Dedifferentiated amniotic fluid mesenchymal stem cell (primary cell): ENCODE measurements at regions not wholly inside any gene's neighbourhood (a gene's known extent, or its start where the extent isn't known, plus 50 kb on each side); places are given as distances from the start of the nearest gene placed in this dataset.
"Not testable (repeated sequence)": the region's sequence is repeated elsewhere in the genome, so short reads cannot be mapped to it uniquely, and the experiment has no call there.

Source experiments
- DNase-seq: peaks from one replicate; pipeline ENCODE4 v3.0.0-alpha.2; 2016; ENCODE audit errors: extremely low spot score

DNA sequence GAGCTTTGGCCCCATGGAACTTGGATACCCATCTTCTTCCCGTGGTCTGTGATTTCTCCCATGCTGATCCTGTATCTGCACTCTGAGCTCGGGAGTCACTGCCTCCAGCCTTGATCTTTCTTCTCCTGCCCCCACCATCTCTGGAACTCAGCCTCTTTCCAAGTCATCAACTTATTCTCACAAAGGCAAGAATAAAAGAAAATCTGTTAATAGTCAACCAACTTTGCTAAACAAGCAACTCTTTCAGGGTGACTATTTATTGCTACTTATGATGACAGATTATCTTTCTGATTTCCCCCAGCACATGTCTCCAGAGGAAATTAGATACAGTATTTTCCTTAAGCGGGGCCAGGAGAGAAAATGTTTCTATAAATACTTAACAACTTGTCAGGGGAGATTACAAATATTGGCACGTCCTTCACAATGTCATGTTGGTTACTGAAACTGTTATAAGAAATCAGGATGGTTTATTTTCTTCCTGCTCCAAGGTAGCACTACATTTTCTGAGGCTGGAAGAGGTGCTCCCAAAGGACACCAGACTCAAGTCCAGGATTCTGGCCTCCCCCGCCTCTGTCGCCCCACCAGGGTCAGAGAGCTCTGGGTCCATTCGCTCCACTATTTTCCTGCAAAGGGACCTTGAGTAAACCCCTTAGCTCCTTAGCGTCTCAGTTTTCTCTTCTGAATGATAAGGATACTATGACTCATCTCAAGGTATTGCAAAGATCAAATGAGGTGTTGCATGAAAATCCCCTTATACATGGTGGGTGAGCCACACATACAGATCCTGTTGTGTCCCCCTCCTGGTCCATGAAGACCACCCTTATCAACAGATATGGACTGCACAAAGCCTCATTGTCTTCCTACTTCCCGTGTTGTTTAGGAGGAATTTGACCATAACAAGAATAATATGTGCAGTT, 205.2 kb upstream of the WSCD1 start:
- DNase-seq = no peak

DNA sequence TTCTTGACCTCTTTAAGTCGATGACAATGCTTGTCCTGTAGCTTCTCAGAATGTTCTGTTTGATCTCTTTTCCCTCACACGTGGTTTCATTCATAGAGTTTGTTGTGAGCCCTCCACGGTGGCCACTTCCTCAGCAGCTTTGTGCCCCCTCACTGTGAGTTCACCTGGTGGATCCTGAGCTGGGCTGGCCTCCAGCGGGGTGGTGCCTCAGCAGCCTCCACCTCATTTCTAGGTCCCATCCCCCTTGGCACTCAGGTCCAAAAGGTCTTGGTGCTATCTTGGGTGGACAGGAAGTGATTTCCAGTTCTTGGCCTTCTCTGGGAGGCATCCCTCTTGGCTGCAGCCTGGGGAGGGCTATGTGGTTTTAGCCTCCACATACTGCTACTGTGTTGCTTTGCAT, 203.2 kb upstream of the WSCD1 start:
- no peak for DNase-seq

DNA sequence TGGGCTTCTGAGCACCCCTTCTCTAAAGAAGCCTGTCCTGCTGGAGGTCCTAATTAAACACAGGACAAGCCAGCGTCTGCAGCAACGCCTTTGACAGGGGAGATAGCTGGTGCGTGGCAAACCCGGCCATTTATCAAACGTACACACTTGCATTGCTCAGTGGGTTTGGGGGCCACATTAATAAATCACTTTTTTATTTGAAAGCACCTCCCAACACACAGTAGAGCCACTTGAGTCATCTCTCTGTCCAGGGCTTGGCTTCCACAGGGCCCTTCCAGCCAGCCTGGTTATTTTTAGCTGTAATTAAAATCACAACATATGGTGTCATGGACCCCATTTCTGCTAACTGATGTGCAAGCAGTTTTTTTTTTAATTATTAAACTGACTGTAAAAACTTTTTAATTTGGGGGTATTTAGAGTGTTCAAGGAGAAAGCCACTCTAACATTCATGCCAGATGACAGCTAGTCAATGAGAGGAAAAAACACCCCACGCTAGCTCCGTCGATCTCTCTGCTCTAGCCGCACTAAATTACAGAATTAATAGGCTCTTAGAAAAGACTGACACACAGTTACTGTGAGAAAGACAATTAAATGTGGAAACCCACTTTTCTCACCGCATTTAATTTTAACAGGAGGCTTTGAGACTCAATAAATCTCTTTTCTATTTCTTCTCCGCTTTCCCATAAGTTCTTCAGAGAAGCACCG, 201.0 kb upstream of the WSCD1 start:
- DNase-seq = no peak

DNA sequence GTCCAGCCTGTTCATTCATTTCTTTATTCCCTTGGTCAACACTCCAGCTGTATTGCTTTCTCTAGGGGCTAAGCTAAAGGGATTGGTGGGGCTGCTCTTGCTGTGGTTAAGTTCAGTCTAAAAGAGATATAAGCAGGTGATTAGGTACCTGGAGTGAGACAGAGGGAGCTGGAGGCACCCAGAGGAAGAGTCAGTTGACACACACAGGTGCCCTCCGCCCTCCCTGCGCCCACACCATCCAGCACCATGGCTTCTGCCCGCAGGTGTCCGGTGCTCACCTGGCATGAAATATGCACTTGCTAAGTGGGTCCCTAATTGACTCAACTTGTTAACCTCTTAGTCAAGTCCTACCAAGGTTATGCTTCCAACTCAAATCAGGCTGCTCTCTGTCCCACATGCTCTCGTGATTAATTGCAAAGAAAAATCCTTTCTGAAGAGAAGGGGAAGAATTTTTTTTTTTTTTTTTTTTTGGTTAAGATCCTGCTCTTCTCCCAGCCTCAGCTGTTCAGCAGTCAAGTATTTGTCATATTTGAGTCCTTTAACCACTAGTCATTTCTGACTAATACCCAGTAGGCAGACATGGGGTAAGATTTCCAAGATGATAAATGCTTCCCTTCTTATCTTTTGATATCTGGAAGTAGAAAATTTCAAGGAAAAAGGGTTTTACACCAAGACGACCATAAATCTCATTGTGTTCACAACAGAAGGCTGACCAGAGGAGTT, 199.8 kb upstream of the WSCD1 start:
- no peak for DNase-seq

DNA sequence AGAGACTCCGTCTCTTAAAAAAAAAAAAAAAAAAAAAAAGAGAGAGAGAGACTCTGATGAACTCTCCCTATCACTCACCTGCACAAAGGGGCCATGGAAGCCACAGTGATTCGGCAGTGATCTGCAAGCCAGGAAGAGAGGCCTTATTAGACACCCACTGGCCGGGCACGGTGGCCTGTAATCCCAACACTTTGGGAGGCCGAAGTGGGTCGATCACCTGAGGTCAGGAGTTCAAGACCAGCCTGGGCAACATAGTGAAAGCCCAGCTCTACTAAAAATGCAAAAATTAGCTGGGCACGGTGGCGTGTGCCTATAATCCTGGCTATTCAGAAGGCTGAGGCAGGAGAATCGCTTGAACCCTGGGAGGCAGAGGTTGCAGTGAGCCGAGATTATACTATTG, 198.5 kb upstream of the WSCD1 start:
- no peak for DNase-seq

DNA sequence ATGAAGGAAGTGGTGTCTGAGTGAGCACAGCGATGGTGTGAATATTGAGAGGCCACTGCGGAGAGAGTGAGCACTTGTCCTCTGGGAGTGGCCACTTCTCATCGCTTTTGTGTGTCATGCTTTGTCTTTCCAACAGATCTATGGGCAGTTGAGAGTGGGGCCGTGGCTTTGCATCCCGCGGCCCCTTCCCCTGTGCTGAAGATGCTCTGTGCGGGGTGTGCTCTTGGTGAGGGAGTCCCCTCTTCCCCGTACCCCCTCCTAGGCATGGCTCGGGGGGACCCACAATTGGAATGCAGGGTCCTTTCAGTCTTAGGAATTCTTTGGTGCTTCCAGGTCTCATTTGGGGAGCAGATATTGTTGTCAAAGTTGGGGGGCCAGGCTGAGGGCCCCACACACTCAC, 197.3 kb upstream of the WSCD1 start:
- DNase-seq = no peak

DNA sequence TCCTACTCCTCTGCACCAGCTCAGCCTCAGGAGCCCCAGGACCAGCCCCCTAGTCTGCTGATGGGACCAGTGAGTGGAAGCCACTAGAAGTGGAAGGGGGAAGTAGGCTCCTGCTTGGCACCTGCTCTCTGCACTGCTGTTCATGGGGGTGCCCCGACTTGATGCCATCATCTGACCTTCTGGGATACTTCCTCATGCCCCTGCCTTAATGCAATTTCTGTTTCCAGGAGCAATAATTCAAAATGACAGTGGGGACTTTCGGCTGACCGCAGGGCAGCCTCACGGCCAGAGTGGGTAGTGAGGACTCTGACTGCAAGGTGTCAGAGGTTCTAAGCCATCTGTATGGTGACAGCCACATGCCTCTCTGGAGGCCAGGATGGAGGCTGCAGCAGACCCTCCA, 196.4 kb upstream of the WSCD1 start:
- DNase-seq = no peak

DNA sequence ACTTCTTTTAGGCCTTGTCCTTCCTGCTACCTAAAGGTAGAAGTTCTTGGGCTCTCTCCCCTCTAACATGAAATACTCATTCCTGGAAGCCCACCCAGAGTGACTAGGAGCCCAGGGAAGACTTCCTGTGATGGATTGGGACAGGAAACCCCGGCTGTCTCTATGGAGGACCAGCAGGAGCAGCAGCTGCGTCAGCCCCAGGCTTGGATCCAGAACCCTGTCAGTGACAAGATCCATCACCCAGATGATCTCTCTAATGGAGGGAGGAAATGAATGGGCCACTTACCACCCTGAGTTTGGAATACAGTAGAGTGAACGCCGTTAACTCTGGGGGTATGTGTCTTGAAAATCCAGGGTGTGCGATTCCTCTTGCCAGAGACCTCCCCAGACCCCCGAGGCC, 195.7 kb upstream of the WSCD1 start:
- DNase-seq = no peak

DNA sequence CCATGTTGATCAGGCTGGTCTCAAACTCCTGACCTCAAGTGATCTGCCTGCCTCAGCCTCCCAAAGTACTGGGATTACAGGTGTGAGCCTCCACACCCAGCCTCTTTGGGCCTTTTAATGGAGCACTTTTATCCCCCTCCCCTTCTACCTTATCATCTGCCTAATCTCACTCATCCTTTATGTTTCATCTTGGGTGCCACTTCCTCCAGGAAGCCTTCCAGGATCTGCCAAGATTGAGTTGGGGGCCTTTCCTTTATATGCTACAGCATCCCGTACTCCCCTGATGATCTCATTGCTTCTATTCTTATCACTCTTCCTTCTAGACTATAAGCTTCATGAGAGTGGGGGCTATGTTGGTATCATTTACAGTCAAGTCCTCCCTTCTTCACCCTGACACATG, 192.8 kb upstream of the WSCD1 start:
- DNase-seq = no peak

DNA sequence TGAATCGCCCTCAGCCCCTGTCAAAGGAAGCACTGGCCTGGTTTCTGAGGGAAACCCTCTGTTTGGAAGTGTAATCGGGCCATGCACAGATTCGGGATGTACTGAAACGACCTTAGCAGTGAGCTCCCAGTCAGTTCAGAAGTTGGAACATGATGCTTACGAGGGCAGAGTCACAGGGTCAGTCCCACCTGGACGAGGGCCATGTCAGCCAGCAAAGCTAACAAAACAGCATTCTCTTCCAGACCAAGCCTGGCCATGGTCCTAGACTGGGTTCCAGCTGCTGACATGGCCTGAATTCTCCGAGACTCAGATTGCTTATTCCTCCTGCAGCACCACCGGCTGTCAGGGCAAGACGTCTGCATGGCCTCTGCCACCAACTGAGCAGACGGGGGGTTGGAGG, 192.2 kb upstream of the WSCD1 start:
- no peak for DNase-seq

DNA sequence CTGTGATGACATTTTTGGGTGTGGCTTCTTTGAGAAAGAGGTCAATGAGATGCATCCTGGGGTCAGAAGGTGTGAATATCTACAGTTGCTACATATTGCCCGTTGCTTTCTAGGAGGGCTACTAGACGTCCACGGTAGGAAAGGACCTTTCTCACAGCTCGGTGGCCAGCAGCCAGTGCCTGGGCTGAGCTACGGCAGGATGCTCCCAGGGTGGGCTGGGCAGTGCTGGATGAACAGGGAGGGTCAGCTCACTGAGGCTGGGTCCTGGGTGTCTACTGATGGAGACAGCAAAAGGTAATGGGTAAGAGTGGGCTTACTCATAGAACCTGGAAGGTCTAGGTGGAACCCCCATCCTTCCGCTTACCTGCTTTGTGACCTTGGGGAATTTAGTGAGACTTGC, 188.3 kb upstream of the WSCD1 start:
- DNase-seq = no peak

DNA sequence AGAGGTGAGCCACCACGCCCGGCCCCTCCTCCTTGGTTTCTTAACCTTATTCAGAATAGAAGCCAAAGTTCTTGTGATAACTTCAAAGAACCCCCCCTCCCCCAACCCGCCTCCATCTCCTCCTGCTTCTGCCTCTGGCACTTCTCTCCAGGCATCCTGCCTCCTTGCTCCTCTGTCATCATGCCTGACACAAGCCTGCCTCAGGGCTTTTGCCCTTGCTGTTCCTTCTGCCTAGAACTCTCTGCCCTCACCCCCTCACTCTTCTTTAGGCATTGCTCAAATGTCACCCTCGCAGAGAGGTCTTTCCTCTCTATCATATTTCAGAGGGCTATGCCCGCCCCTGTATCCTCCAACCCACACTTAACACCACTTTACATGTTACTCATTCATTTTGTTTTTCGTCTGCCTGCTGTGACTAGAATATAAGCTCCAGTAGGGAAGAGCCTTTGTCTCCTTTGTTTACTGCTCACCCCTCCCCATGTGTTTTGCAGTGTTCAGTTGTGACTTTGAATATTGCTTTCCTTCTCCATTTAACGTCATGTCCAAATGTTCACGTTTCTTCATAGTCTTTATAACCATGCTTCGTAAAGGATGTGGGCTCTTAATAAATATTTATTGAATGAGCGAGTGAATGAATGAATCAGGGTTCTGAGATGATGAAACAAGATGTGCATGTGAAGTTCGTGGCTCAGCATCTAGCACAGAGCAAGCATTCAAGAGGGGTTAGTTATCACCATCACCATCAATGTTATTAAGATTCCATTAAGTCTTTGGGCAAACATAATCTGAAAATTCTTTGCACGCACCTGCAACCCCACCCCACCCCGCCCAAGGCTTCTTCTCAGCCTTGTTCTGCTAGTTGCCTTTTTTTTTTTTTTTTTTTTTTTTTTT, 186.2 kb upstream of the WSCD1 start:
- no peak for DNase-seq

DNA sequence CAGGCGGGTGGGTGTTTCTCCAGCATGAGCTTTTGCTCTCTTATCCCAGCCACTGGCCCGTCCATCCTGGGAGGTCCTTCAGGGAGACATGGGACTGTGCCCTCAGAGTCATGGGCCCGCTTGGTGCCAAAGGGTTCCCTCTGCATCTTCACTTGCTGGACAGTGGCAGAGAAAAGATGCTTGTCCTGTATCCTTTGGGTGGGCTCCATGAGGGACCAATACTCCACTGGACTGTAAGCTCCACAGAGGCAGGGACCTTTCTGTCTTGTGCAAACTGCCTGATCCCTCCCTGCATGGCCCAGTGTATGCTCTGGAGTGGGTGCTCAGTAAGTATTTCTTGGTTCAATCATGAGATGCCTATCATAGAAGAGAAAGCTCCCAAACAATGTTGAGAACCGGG, 184.8 kb upstream of the WSCD1 start:
- DNase-seq = no peak

DNA sequence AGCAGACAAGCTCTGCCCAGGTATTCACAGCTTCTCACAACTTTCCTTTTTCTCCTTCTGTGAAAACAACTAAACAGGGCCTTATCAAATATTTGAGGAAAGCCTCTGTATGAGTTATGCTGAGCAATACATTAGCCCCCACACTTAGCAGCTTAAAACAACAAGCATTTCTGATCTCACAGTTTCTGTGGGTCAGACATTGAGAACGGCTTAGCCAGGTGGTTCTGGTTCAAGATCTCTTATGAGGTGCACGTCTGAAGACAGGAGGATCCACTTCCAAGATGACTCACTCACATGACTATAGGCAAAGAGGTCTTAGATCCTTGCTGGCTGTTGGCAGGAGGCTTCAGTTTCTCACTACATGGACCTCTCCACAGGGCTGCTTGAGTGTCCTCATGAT, 181.4 kb upstream of the WSCD1 start:
- no peak for DNase-seq

DNA sequence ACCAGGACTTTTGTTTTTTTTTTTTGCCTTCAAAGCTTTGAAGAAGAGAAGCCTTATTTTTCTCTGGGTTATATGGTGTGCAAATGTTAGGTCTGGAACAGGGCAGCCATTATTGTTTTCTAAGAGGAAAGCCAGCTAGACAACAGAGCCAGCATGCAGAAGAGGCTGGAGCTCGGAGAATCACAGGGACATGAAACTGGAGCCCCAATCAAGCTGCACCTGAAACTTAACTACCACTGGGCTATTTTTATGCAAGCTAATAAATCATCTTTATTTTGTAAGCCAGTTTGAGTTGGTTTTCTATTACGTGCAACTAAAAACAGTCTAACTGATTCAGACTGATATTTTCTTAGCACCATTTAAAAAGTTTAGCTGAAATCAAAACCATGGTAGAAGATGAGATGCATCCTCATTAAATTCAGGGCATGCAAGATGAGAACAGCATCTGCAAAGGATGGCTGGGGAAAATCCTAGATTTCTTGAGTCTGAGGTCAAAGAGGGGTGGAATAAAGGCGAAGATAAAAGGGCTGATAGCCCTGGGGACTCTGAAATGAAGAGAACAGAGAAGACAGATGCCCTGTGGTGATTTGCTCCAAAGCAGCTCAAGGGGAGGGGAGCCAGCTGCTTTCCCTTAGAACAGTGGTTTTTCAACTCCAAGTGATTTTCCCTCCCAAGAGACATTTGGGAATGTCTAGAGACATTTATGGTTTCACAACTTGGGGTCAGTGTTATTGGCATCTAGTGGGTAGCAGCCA, 177.1 kb upstream of the WSCD1 start:
- no peak for DNase-seq

DNA sequence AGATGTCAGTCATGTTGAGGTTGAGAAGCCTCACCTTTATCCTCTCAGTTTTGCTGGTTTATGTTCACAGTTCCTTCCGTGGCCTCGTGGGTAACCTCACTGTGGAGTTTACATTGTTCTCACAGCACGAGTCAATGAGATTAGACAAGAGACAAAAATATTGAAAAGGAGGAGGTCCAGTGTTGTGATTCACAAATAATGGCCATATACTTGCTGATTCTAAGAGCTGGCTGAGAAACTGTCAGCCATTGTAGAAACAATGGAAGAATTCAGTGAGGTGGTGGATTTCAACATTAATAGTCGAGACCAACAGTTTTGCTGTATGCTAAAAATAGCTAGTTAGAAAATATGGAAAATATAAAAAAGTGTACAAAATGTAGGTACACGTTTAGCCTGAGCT, 176.4 kb upstream of the WSCD1 start:
- DNase-seq = no peak

DNA sequence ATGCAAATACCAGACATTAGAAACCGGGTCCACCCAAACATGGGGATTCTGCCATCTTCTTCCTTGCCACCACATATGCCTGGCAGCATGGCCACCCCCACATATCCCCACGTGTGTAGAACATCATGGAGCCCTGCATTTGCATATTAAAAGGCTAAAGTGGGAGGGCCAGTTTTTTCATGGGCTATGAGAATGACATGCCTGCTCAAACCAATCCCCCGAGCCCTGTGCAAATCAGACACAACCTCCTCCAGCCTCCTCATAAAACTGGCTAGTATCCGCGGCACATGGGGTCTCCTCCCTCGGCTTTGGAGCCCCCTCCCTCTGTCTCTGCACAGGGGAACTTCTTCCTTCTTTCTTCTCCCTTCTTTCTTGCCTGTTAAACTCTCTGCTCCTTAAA, 174.9 kb upstream of the WSCD1 start:
- no peak for DNase-seq

DNA sequence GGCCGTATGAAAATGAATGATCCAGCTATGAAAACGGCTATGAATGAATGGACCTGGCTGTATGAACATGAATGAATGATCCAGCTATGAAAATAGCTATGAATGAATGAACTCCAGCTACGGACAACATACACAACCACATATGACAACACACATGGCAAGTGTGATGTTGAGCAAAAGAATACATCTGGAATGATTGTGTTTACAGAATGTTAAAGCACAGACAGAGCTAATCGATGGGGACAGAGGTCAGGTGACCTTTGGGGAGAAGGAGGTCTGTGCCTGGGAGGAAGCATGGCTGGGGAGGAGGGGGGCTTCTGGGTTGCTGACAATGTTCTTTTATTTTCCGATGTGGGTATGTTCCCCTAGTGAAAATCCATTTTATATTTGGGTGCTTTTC, 174.0 kb upstream of the WSCD1 start:
- DNase-seq = no peak

DNA sequence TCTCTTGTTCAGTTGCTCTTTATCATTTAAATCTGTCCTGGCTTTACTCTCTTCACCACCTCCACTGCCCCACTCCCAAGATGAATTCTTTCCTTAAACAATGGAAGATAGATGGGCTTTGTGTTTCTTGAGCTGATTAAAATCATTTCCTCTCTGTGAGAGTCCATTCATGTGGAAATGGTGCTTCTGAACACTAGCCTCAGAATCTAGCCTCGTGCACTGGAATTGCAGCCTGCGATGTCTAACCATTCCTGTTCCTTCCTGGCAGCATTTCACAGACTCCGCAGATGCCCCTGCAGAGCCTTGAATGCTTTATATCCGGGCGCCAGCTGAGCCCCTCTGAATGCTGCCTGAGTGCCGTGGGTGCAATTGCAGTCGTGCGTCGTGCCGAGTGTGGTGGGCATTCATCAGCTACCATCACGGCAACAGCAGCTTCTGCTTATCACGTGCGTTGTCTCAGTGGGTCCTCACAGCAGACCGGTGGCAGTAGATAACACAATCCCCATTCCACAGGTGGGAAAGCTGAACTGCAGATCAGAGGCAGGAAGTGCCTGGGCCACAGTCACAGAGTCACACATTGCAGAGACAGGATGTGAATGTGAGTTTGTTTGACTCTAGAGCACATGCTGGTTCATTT, 172.8 kb upstream of the WSCD1 start:
- no peak for DNase-seq

DNA sequence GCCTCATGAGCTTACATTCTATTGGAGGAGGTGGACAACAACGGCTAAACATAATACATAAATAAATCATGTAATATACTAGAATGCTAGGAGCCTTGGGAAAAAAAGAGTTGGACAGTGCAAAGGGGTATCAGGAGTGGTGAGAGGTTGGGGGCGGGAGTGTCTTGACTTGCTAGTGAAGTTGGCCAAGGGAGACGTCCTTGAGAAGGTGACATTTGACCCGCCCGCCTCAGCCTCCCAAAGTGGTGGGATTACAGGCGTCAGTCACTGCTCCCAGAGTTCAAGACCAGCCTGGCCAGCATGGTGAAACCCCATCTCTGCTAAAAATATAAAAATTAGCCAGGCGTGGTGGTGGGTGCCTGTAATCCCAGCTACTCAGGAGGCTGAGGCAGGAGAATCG, 172.2 kb upstream of the WSCD1 start:
- DNase-seq = not testable (repeated sequence)
